Stimulated activated CD4-positive, alpha-beta T cell treated with anti-CD3 and anti-CD28 coated beads, Interleukin-1b, Interleukin-23, amount 100 ng/mL, for 1 hour (primary cell): ENCODE measurements at regions not wholly inside any gene's neighbourhood (a gene's known extent, or its start where the extent isn't known, plus 50 kb on each side); places are given as distances from the start of the nearest gene placed in this dataset.

Experiments
- DNase-seq, 2 donors: peaks; one replicate each; pipeline ENCODE4 v3.0.0-alpha.2; 2020; ENCODE audit warnings: low read depth in 2 of 2

- no peak for DNase-seq
Observed at GRCh38 chr9:129270205-129270604, 92.1 kb upstream of the IER5L start.

- DNase-seq: no peak
Observed at GRCh38 chr9:129267141-129267540, 89.1 kb upstream of the IER5L start.

GRCh38 chr9:129266536-129266935 is 88.5 kb upstream of the IER5L start:
- no peak for DNase-seq

- no peak for DNase-seq
Observed at GRCh38 chr9:129264388-129264787, 86.3 kb upstream of the IER5L start.

- no peak for DNase-seq
Observed at GRCh38 chr9:129263836-129264235, 85.8 kb upstream of the IER5L start.

- no peak for DNase-seq
Observed at GRCh38 chr9:129262261-129262660, 84.2 kb upstream of the IER5L start.

GRCh38 chr9:129259375-129259774 is 81.3 kb upstream of the IER5L start:
- DNase-seq: no peak

GRCh38 chr9:129258823-129259301 is 80.8 kb upstream of the IER5L start:
- DNase-seq: no peak

GRCh38 chr9:129258124-129258822 is 80.2 kb upstream of the IER5L start:
- peak; percentile 71 to 77 for DNase-seq

- no peak for DNase-seq
Observed at GRCh38 chr9:129256959-129257713, 79.1 kb upstream of the IER5L start.

- DNase-seq: no peak
Observed at GRCh38 chr9:129254566-129255287, 76.7 kb upstream of the IER5L start.

- DNase-seq: no peak
Observed at GRCh38 chr9:129253803-129254381, 75.8 kb upstream of the IER5L start.

- DNase-seq: no peak
Observed at GRCh38 chr9:129252937-129253802, 75.1 kb upstream of the IER5L start.

- no peak for DNase-seq
Observed at GRCh38 chr9:129250786-129251185, 72.7 kb upstream of the IER5L start.

GRCh38 chr9:129247285-129248153 is 69.5 kb upstream of the IER5L start:
- DNase-seq: no peak

- no peak for DNase-seq
Observed at GRCh38 chr9:129245276-129245675, 67.2 kb upstream of the IER5L start.

- DNase-seq: no peak
Observed at GRCh38 chr9:129242971-129243561, 65.0 kb upstream of the IER5L start.

- no peak for DNase-seq
Observed at GRCh38 chr9:129242191-129242941, 64.3 kb upstream of the IER5L start.

GRCh38 chr9:129241725-129242124 is 63.7 kb upstream of the IER5L start:
- no peak for DNase-seq
